T follicular helper cell (primary cell): ENCODE measurements at regions not wholly inside any gene's neighbourhood (a gene's known extent, or its start where the extent isn't known, plus 50 kb on each side); places are given as distances from the start of the nearest gene placed in this dataset.

Experiments used
- DNase-seq: peaks from one replicate; pipeline ENCODE4 v3.0.0-alpha.2; 2020; ENCODE audit warnings: low read depth

DNA sequence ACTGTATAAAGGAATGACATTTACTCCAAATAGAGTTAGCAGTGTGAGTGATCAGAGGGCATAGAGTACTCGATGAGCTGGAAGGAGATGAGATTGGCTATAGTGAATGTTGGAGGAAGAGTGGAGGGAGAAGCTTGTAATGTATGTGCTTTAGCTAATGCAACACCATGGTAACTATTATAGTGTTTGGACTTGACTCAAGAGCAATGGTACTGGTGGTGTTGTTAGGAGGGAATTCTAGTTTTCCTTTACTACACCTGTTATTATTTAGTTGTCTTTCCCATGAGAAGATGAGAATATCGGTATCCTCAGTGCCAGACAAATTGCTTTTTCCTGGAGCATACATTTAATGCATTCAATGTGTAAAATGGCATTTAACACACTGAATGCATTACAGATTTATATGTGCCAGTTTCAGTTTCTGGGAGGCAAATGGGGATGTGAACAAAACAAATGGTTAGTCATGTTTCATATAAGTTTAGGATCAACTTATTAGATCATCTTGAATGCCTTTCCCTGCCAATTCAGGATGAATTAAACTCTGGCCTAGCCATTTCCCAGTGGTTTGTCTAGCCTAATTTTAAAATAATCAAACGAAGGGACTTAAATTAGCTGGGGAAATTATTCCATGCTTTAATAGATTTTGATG is 291.1 kb upstream of the ADAMTS5 start:
- DNase-seq, result no peak

DNA sequence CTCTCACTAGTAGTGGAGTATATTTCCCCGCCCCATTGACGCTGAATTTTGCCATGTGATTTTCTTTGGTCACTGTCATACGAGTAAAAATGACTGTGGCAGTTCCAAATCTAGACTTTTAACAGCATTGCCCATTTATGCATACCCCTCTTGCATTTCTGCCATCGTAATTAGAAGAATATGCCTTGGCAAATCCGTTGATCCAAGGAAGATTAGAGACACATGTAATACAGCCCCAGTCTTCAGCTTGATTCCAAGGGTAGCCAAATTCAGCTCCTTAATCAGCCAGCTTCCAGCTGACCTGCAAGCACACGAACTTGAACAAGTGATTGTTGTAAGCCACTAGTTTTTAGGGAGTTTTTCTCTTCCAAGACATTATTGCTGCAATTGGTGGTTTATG is 290.3 kb upstream of the ADAMTS5 start:
- no peak for DNase-seq

DNA sequence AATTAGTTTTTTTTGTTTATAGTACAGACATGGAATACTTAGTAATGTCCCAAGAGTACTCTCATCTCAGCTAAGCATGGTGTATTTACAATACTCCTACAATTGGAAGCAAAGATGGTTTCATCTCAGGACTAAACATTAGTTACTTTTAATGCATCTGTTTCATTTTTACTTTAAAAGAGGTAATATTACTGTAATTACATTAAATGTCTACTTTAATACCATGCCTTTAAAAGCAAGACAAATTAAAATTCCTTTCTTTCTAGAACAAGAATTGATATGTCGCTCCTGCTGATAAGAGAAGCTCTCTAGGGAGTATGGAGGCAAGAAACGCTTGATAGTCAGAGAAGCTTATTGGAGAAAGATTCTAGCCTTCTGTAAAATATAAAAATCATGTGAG is 284.9 kb upstream of the ADAMTS5 start:
- DNase-seq, result no peak

DNA sequence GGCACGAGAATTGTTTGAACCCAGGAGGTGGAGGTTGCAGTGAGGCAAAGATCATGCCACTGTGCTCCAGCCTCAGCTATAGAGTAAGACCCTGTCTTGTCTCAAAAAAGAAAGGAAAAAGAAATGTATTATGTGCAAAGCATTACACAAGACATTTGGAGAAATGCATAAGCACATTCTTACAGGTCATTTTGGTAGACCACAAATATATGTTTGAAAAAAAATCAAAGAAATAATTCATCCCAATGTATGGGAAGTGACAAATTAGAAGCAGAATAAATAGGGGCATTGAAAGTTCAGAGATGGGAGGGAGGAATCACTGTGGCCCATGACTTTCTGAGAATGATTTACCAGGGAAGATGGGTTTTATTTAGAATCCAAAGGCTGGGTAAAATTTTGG is 283.5 kb upstream of the ADAMTS5 start:
- no peak for DNase-seq

DNA sequence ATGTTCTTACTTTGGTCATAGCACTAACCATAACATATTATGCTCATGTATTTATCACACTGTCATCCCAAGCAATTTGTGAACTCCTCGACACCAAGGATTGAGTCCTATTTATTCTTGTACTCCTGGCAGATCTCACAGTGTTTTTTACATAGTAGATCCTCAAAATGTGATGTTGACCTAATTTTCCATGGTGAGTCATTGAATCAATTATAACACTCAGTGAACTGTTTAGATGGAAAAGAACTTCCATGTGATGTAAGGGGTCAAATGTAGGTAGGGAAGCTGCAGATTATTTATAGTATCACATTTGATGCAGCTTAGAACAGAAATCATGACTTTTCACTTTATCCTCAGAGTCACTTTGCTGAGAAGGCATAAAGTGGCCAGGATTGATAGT is 281.9 kb upstream of the ADAMTS5 start:
- no peak for DNase-seq

DNA sequence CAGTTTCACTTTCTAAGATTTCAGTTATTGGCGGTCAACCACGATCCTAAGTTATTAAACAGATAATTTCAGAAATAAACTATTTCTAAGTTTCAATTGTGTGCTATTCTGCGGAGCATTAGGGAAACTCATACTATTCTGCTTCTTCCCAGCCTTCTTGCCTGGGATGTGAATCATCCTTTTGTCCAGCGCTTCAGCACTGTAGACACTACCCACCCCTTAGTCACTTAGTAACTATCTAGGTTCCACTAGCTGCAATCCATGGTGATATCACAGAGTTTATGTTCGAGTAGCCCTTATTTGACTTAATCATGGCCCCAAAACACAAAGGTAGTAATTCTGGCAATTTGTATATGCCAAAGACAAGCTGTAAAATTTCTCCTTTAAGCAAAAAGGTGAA is 279.9 kb upstream of the ADAMTS5 start:
- DNase-seq, result no peak

DNA sequence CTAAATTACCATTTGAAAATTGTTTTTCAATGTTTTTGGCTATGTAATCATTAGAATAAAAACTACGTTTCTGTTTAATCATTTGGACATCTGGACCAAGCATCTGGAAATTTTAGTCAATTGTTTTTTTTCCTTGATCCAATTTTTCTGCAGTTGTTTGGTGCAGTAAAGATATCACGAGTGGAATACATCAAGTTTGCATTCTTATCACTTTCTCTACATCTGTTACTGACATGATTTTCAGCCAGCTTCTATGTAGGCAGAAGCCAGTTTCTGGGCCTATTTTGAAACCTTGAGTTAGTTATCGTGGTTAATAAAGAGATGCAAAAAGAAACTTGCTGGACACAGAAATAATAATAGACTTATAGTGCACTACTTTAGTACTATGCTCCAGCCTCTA is 277.9 kb upstream of the ADAMTS5 start:
- DNase-seq, result no peak

DNA sequence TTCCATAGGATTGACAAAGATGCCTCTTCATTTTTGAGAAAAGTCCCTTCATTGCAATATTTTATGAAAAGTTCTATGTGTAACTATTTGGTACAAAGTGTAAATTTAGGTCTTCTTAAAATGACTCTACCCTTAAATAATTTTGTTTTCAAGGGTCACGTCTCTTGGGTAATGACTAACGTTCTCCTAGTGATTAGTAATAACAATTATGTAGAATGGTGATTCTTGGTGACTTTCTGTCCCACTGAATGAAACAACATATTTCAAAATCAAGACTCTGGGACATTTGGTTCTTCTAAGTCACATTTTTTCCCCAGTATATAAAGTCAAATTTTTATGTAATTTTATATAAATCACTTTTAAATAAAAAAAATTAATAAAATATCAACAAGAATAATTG is 277.5 kb upstream of the ADAMTS5 start:
- no peak for DNase-seq

DNA sequence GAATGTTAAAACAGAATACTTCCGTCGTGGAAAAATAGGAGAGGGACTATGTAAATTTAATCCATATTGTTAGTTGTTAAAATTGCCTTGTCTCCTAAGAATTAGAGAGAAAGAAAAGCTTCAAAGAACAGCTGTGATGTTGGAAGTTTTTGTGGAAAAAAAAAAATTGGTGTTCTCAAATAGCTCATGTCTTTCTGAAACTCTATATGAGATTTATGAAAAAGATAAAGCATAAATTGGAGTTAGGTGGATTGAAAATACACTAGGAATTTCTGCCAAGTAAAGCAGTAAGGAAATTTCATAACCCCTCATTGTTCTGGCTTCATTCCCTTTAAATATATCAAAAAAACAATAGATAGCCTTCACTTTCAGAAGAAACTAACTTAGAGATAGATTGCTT is 274.0 kb upstream of the ADAMTS5 start:
- DNase-seq, result no peak

DNA sequence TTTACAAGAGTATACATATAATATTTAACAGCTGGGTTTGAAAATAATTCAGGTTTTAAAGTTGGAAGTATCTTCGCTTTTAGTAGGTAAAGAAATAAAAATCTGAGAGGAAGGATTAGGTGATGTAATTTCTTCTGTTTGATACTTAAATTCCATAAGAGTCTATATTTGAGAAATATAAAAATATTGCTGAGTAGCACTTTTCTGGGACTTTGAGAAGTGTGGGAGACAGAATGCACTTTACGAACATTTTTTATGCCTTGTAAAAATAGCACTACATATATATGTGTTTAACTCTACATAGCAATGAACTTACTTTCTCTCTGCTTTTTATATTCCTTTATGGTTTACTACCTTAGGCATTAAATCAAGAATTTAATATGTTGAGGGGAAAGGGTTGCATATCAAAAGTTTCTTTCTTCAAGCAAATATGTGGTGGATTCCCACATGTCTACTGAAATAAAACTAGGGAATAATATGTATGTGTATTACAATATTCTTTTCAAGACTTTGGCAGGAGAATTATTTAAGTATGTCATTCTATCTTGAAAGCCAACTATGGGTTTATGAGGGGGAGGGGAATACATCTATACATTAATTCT is 266.7 kb upstream of the ADAMTS5 start:
- DNase-seq, result no peak

DNA sequence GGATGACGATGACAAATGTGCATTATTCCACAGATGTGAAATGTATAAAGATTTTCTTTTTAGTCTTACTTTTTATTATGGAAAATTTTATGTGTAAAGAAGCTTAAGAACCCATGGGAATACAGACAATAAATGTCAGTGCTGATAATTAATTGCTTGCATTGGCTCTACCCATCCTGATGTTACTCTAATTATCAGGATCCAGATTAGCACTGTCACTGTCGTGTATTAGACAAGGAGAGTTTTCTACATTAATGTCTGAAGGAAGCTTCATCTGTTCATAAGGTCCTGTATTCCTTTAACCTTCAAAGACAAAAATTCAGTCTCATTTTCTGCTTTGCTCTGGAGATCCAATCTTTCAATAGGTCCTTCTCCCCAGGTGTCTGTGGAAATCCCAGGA is 259.1 kb upstream of the ADAMTS5 start:
- DNase-seq, result no peak

DNA sequence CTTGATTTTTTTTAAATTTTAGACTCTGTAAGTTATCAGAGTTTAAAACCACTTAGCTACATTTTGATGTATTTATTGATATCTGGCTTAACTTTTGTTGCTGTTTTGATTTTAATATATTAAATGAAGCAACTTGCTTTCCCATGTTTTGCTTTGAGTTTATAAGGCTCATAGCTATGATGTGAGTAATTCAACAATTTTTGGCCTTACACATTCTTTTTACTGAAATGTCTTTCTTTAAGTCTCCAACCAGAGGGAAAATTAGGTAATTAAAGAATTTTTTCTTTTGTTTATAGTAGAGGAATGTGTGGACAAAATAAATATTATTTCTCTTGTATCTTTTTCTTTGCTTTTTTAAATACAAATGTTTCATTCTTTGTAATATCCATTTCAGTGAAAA is 258.3 kb upstream of the ADAMTS5 start:
- DNase-seq, result no peak

DNA sequence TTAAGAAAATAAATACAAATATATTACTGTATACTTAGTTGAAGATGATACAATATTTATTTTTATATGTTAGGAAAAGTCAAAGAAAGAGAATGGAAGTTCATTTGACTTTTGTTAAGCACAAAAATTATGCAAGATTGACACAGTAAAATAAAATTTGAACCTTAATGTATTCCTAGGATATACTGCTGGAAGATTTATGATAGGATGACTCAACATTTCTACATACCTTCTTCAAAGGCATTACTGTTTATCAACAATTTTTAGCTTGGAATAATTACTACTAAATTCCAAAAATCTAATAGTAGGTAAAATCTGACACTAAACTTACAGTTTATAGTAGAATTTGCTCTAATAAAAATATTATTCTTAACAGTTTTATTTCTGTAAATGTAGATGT is 257.3 kb upstream of the ADAMTS5 start:
- DNase-seq, result no peak

DNA sequence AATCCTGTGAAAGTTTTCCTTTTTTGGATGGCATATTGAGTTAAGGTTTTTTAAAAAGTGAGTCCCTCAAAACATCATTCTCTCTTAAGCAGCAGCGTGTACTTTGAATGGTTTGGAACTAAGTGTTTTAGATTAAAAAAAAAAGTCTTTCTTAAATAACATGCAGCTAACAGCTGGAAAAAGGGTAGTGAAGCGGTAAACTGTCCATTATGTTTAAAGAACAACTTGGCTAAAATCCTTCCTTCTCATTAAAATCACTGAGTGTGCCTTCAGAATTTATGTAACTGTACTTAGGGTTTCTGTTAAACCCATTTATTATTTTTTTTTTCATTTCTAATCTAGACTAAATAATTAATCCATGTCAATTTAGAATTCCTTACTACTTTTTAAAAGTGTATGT is 254.2 kb upstream of the ADAMTS5 start:
- no peak for DNase-seq

DNA sequence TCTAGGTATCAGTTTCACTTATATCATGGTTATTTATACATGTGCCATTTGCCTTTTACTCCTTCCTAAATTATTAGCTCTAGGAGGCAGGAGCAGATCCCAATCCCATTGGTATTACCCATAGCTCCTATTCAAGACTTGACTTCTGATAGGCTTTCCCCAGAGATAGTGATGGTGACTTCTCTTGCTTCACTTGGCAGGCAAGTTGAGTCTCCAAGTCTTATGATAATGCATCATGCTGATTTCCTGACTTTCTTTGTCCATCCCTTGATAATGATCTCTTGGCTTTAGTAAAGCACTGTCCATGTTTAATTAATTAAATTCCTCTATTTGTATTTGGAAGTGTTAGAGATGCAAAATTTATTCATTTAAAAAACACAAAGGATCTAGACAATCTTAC is 253.5 kb upstream of the ADAMTS5 start:
- DNase-seq, result no peak

DNA sequence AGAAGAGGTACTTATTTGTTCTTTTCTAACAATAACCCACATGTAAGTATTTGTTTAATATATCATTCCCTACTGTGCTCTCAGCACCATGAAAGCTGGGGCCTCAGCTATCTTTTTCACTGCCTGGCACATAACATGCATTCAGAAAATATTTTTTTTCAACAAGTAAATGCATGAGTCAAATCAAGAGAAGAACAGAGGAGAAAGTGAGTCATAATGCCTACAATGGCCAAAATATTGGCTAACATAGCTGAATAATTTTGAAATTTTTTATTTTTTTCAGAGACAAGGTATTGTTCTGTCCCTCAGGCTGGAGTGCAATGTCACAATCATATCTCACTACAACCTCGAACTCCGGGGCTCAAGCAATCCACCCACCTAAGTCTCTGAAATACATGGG is 252.2 kb upstream of the ADAMTS5 start:
- no peak for DNase-seq

DNA sequence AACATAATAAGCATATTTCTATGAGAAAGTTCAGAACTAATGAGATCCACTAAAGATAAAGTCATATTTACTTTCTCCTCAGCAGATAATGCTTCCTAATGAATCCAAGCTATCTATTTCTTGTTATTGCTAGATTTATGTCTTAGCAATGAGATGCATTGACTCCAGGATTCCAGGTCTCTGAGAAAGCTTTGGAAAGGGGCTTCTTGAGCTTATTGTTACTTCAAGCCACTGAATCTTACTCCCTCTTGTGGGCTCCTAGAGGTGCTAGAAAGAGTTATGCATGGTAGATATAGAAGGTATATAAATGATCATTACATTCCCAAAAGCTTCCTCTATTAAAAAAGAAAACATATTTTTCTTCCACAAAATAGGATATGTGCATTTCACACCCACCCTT is 246.4 kb upstream of the ADAMTS5 start:
- DNase-seq, result no peak

DNA sequence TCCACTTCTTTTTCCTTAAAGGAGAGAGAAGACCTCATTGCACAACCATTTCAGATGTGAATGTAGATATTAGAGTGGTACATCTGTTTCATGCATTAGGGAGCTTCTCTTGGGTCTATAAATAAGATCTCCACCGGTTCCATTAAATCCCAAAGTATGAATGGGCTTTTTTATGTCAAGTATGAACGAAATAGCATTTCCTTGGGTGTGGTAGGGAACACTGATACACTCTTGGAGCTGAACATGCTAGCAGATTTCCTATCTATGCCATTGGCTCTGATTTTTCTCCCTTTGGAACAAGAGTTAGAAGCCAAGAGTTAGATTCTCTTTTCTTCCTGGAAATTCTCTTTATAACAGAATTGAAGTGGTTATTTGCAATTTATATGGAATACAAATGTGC is 245.6 kb upstream of the ADAMTS5 start:
- no peak for DNase-seq

DNA sequence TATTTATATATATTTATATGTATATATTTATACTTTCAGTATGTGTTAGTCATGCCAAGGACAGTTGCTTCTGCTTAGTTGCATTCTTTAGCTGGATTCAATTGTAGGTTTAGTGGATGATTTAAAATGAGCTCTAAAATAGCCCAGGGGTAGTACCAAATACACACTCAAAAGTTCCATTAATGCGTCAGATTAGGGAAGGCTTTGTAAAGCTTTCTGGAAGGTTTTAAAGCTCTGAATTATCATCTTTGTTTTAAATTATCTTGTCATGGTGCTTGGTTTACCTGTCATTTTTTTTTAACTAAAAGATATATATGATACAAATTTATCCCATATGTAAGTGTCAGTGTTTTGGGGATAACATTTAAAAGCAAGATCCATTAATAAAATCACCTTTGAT is 242.7 kb upstream of the ADAMTS5 start:
- DNase-seq, result no peak

DNA sequence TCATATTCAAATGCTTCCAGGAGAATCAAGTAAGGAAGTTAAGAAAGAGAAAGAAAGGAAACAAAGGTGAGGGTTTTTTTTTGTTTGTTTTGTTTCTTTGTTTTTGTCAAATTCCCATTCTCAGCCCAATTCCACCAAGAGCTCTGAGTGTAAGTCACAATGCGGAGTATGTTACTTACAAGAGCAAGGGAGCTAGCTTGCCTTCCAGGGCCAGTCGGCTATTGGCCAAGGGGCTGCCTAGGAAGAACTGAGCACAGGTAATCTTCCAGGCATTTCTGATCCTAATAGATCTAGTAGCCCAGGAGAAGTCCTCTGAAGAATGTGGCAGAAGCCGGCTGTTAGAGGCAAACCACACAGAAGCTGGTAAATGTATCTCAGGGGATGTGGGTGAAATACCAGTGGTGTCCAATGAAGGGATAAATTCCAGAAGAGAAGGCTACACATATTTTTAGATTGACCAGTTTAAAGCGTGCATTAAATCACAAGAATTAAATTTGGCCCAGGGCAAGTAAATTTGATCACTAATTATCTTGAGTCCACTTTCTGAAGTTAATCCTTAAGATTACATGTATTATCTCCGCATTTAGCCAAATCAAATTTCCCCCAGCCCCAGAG is 239.6 kb upstream of the ADAMTS5 start:
- DNase-seq, result no peak

DNA sequence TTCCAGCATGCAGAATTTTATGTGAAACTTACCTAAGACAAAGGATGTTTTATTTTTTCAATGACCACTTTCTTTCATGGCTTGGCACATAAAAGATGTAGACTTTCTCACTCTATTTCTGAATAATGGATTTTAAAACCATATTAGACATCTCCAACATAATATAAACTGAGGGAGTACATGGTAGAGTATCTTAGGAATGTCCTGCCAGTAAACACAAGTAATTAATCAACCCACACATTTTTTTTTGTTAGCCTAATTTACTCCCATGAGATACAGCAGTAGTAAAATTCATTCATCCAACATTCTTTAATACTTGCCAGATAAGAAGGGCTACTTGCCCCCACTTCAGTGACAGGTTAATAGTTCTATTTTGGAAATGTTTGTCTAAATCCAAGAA is 235.4 kb upstream of the ADAMTS5 start:
- DNase-seq, result no peak

DNA sequence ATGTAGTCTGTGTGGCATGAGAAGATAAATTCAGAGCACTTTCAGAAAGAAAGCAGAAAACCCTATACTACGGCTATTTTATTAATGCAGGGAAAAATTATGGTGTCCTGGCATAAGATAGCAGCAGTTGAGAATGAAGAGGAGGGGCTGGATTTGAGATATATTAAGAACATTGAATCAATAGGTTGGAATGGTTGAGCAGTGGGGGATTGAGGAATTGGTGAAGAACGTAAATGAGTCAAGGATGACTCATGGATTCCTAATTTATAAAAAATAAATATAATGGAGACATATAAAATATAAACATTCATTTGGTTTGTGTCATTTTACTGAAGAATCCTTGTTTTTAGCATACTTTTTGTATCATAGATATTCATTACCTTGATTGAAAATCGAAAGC is 234.3 kb upstream of the ADAMTS5 start:
- DNase-seq, result no peak

DNA sequence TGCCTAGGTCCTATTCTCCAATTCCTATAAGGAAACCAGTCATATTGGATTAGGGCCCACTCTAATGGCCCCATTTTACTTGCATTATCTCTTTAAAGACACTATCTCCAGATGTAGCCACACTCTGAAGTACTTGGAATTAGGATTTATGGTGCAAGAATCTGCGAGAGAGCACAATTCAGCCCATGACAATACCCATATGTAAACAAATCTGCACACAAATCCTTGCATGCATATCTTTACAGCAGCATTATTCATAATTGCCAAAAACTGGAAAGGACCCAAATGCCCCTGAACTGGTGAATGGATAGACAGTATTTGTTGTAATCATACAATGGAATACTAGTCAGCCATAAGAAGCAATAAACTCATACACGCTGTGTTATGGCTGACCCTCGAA is 229.8 kb upstream of the ADAMTS5 start:
- no peak for DNase-seq
